A549 (cell line): ENCODE measurements at regions not wholly inside any gene's neighbourhood (a gene's known extent, or its start where the extent isn't known, plus 50 kb on each side); places are given as distances from the start of the nearest gene placed in this dataset.
A peak's percentile ranks its signal among the peaks of the same experiment; 100 is the strongest.

Experiments used
- ATAC-seq, 2 experiments: fragments of 200-7000 bp in 1 of 2; fragments of >200 bp in 1 of 2; cut with Nextera tagmentation in 1 of 2; cut with Tn5 transposase in 1 of 2; 3 replicates each; pipeline versions ENCODE4 v1.8.0 to v1.9.1; 2018 to 2020; ENCODE audit warnings: mild to moderate bottlenecking in 1 of 2, moderate library complexity in 1 of 2
- CTCF ChIA-PET: fragments of 300-600 bp; sonication (Branson Sonifier 250); formaldehyde crosslinking; extraction: SDS; loops from one replicate; lab custom pipeline; 2021; ENCODE audit warnings: antibody characterized with exemption, inconsistent platforms; lab: Yijun Ruan, JAX
- POLR2A ChIA-PET: fragments of 350-600 bp; formaldehyde crosslinking; extraction: SDS; loops from one replicate; lab custom pipeline; 2021; ENCODE audit warnings: antibody characterized with exemption, inconsistent platforms; lab: Yijun Ruan, JAX
- DNase-seq, 2 experiments: peaks; one replicate each; pipeline versions ENCODE4 v3.0.0 to v3.0.0-alpha.2; 2011 to 2016; ENCODE audit warnings: low read depth in 1 of 2, low spot score in 1 of 2
- FAIRE-seq: peaks from 2 replicates; lab custom pipeline; 2011; peaks lifted over from hg19 to GRCh38; lab: Jason Lieb, UNC
- H3K27ac ChIP-seq, 2 experiments: fragments of >200 bp; sonication (Bioruptor Twin); formaldehyde crosslinking; 3 replicates each; pipeline ENCODE4 v1.5.1; 2016 to 2017
- H3K4me1 ChIP-seq: fragments of >200 bp; sonication (Bioruptor Twin); formaldehyde crosslinking; 3 replicates; pipeline ENCODE4 v1.6.1; 2016
- H3K4me2 ChIP-seq: fragments of >200 bp; sonication (Bioruptor Twin); formaldehyde crosslinking; 3 replicates; pipeline ENCODE4 v1.6.1; 2016
- H3K4me3 ChIP-seq: fragments of >200 bp; sonication (Bioruptor Twin); formaldehyde crosslinking; 3 replicates; pipeline ENCODE4 v1.5.1; 2016
- H3K9me3 ChIP-seq: fragments of >200 bp; sonication (Bioruptor Twin); formaldehyde crosslinking; 3 replicates; pipeline ENCODE4 v1.6.1; 2016
- CBX8 ChIP-seq: fragments of 200-600 bp; sonication (generic); IDR thresholded peaks from 2 replicates; pipeline ENCODE4 v1.6.1; 2016
- CHD2 ChIP-seq: fragments of 150-350 bp; IDR thresholded peaks from 2 replicates; pipeline ENCODE4 v1.6.1; 2014; ENCODE audit warnings: low read length; ENCODE audit not compliant: partially characterized antibody
- EP300 ChIP-seq, 2 experiments: fragments of >200 bp; sonication (Bioruptor Twin); formaldehyde crosslinking; IDR thresholded peaks; 2 replicates in 1 of 2; 3 replicates in 1 of 2; pipeline ENCODE4 v1.6.1; 2016 to 2017
- ESRRA ChIP-seq: fragments of 150-350 bp; IDR thresholded peaks from 2 replicates; pipeline ENCODE4 v1.6.1; 2014; ENCODE audit warnings: mild to moderate bottlenecking, low read length, borderline replicate concordance
- FOSL2 ChIP-seq, 2 experiments: fragments of 450-650 bp in 1 of 2; fragments of >200 bp in 1 of 2; sonication (Bioruptor Twin) in 1 of 2; formaldehyde crosslinking; IDR thresholded peaks; 2 replicates each; pipeline versions ENCODE4 v1.5.0 to v1.6.1; 2016 to 2020; ENCODE audit warnings: mild to moderate bottlenecking in 1 of 2, moderate library complexity in 1 of 2
- FOXS1 ChIP-seq: fragments of 250-450 bp; sonication (Bioruptor Pico); IDR thresholded peaks from 2 replicates; pipeline ENCODE4 v1.5.0; 2020; ENCODE audit warnings: mild to moderate bottlenecking, moderate library complexity
- JUNB ChIP-seq: fragments of >200 bp; sonication (Bioruptor Twin); formaldehyde crosslinking; IDR thresholded peaks from 2 replicates; pipeline ENCODE4 v1.6.1; 2016
- MAX ChIP-seq: IDR thresholded peaks from 2 replicates; pipeline ENCODE4 v1.6.1; 2012
- MYC ChIP-seq: IDR thresholded peaks from 2 replicates; pipeline ENCODE4 v1.6.1; 2012; ENCODE audit warnings: mild to moderate bottlenecking, inconsistent platforms, low read length, improper control_type of control experiment, borderline replicate concordance
- NFE2L2 ChIP-seq: fragments of 150-350 bp; conservative IDR thresholded peaks from 2 replicates; pipeline ENCODE4 v1.6.1; 2014; ENCODE audit warnings: low read length
- NPAS2 ChIP-seq: fragments of 250-450 bp; sonication (Bioruptor Pico); IDR thresholded peaks from 2 replicates; pipeline ENCODE4 v1.8.0; 2022; ENCODE audit warnings: mild to moderate bottlenecking, moderate library complexity, borderline replicate concordance
- POLR2A ChIP-seq: IDR thresholded peaks from 2 replicates; pipeline ENCODE4 v1.6.1; 2012; ENCODE audit warnings: mild to moderate bottlenecking, low read length
- POLR2AphosphoS2 ChIP-seq: conservative IDR thresholded peaks from 2 replicates; pipeline ENCODE4 v1.6.1; 2012; ENCODE audit warnings: low read length, improper control_type of control experiment, inconsistent platforms
- RAD21 ChIP-seq, 2 experiments: fragments of >200 bp in 1 of 2; sonication (Bioruptor Twin) in 1 of 2; formaldehyde crosslinking in 1 of 2; IDR thresholded peaks in 1 of 2; conservative IDR thresholded peaks in 1 of 2; 2 replicates in 1 of 2; 3 replicates in 1 of 2; pipeline ENCODE4 v1.6.1; 2012 to 2018; ENCODE audit warnings: inconsistent platforms in 1 of 2
- RARB ChIP-seq: fragments of 250-450 bp; sonication (Bioruptor Pico); IDR thresholded peaks from 2 replicates; pipeline ENCODE4 v1.8.0; 2021; ENCODE audit warnings: mild to moderate bottlenecking, moderate library complexity
- RNF2 ChIP-seq: fragments of 200-600 bp; sonication (generic); IDR thresholded peaks from 2 replicates; pipeline ENCODE4 v1.6.1; 2016; ENCODE audit warnings: low read depth, mild to moderate bottlenecking, antibody characterized with exemption, moderate library complexity, borderline replicate concordance
- SMC3 ChIP-seq: fragments of >200 bp; sonication (Bioruptor Twin); formaldehyde crosslinking; IDR thresholded peaks from 3 replicates; pipeline ENCODE4 v1.6.1; 2018; ENCODE audit warnings: inconsistent platforms
- SREBF2 ChIP-seq: fragments of 450-650 bp; IDR thresholded peaks from 2 replicates; pipeline ENCODE4 v1.6.1; 2014; ENCODE audit warnings: mild to moderate bottlenecking, moderate library complexity
- TFCP2L1 ChIP-seq: fragments of 250-450 bp; sonication (Bioruptor Pico); IDR thresholded peaks from 2 replicates; pipeline ENCODE4 v1.5.0; 2021; ENCODE audit warnings: mild to moderate bottlenecking
- TP53 ChIP-seq: fragments of 250-450 bp; sonication (Bioruptor Pico); IDR thresholded peaks from 2 replicates; pipeline ENCODE4 v1.5.0; 2021; ENCODE audit warnings: mild to moderate bottlenecking, moderate library complexity
- ZC3H11A ChIP-seq: fragments of 450-650 bp; IDR thresholded peaks from 2 replicates; pipeline ENCODE4 v1.6.1; 2014; ENCODE audit warnings: antibody characterized with exemption, mild to moderate bottlenecking
- ZNF302 ChIP-seq: fragments of 250-450 bp; sonication (Bioruptor Pico); IDR thresholded peaks from 2 replicates; pipeline ENCODE4 v1.9.0; 2021; ENCODE audit warnings: inconsistent platforms, mild to moderate bottlenecking, moderate library complexity
- WGBS: methylation state at CpG from one replicate; pipeline ENCODE4 v1.1.6; 2017; ENCODE audit errors: missing lambda C conversion rate; 5-methylcytosine and 5-hydroxymethylcytosine counted together
- TF ChIP-seq, protein P1 (sequence below): IDR thresholded peaks from 2 replicates; pipeline ENCODE4 v1.6.1; 2012; ENCODE audit warnings: low read depth, borderline replicate concordance
- TF ChIP-seq, protein P2 (sequence below): fragments of >200 bp; sonication (Bioruptor Twin); formaldehyde crosslinking; IDR thresholded peaks from 3 replicates; pipeline ENCODE4 v1.5.1; 2016
- TF ChIP-seq, protein P3 (sequence below): fragments of 450-650 bp; IDR thresholded peaks from 2 replicates; pipeline ENCODE4 v1.6.1; 2014; ENCODE audit warnings: antibody characterized with exemption

DNA sequence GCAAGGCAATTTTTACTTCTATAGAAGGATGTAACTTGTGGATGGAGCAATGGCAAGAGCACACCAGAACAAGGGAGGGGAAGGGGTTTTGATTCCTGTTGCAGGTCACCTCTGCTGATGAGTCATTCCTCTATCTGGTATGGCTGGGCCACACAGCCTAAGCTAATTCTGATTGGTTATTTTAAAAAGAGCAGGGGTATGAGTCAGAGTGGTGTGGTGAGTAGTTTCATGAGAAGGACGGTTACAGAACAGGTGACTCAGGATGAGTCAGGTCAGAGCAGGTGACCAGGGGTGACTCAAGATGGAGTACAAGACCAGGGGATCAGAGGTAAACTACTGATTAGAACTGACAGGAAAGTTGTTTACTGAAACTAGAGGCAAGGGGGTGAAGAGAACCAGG, 231.9 kb upstream of the USP9Y start:
- no peak overlapping the region for H3K27ac ChIP-seq
- FAIRE-seq = no peak
- WGBS = 0% methylated on average over 1 of the region's 1 CpG
- H3K4me3 ChIP-seq = no peak overlapping the region
- DNase-seq = peak in 1 of 2 experiments; percentile 24
- no peaks in the 10 kb centered on the region for H3K9me3 ChIP-seq
- ChIA-PET CTCF (no interaction called here), POLR2A (no interaction called here)
- no peak overlapping the region for H3K4me2 ChIP-seq
- H3K4me1 ChIP-seq = no peaks in the 10 kb centered on the region
- no peak for ATAC-seq
- TF ChIP-seq MYC (no peak), FOSL2 (IDR thresholded peaks at IDR 0.05) (no peak), FOSL2 (CRISPR knock-in tag; IDR thresholded peaks at IDR 0.05) (peak; percentile 15; the same call in 1 of the 2 replicates)
- TF ChIP-seq, all 56 proteins: peak for 1

- FAIRE-seq = no peak
- H3K4me2 ChIP-seq = no peak overlapping the region
- H3K27ac ChIP-seq = no peak overlapping the region
- CTCF ChIA-PET = no interaction called here
- no peak overlapping the region for H3K4me3 ChIP-seq
- DNase-seq = no peak
- TF ChIP-seq MAX (no peak), SREBF2 (no peak), RARB (no peak), ZNF302 (CRISPR knock-in tag) (no peak), ZC3H11A (no peak), FOXS1 (CRISPR knock-in tag) (no peak), JUNB (no peak), ESRRA (no peak), RNF2 (no peak), EP300 (IDR thresholded peaks at IDR 0.05) (no peak), POLR2AphosphoS2 (no peak), CBX8 (no peak), TFCP2L1 (no peak)
- TF ChIP-seq, protein P1, sequence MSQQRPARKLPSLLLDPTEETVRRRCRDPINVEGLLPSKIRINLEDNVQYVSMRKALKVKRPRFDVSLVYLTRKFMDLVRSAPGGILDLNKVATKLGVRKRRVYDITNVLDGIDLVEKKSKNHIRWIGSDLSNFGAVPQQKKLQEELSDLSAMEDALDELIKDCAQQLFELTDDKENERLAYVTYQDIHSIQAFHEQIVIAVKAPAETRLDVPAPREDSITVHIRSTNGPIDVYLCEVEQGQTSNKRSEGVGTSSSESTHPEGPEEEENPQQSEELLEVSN = no peak
- TF ChIP-seq, protein P2, sequence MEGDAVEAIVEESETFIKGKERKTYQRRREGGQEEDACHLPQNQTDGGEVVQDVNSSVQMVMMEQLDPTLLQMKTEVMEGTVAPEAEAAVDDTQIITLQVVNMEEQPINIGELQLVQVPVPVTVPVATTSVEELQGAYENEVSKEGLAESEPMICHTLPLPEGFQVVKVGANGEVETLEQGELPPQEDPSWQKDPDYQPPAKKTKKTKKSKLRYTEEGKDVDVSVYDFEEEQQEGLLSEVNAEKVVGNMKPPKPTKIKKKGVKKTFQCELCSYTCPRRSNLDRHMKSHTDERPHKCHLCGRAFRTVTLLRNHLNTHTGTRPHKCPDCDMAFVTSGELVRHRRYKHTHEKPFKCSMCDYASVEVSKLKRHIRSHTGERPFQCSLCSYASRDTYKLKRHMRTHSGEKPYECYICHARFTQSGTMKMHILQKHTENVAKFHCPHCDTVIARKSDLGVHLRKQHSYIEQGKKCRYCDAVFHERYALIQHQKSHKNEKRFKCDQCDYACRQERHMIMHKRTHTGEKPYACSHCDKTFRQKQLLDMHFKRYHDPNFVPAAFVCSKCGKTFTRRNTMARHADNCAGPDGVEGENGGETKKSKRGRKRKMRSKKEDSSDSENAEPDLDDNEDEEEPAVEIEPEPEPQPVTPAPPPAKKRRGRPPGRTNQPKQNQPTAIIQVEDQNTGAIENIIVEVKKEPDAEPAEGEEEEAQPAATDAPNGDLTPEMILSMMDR = no peak
- TF ChIP-seq, all 56 proteins: peak for 0
- POLR2A ChIA-PET = no interaction called here
- H3K9me3 ChIP-seq = no peaks in the 10 kb centered on the region
- no peaks in the 10 kb centered on the region for H3K4me1 ChIP-seq
- no peak for ATAC-seq
Observed at GRCh38 chrY:12474472-12474871, 226.6 kb upstream of the USP9Y start.

- FAIRE-seq (no peak), DNase-seq (peak; percentile 1 to 53), ATAC-seq (peak; percentile 68 to 69; a peak in 4 of 6 replicates)
- WGBS = 4% methylated on average over 8 of the region's 8 CpGs
- Histone ChIP-seq H3K4me3 (no peak overlapping the region), H3K4me2 (peak overlapping the region; percentile 34; the same call in 2 of the 3 replicates), H3K27ac (no peak overlapping the region), H3K9me3 (no peaks in the 10 kb centered on the region), H3K4me1 (no peaks in the 10 kb centered on the region)
- POLR2A ChIA-PET = no interaction called here
- TF ChIP-seq, protein P3, sequence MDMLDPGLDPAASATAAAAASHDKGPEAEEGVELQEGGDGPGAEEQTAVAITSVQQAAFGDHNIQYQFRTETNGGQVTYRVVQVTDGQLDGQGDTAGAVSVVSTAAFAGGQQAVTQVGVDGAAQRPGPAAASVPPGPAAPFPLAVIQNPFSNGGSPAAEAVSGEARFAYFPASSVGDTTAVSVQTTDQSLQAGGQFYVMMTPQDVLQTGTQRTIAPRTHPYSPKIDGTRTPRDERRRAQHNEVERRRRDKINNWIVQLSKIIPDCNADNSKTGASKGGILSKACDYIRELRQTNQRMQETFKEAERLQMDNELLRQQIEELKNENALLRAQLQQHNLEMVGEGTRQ = no peak
- TF ChIP-seq CHD2 = no peak
- TF ChIP-seq RAD21 (conservative IDR thresholded peaks at IDR 0.05 in 1 of 2, IDR thresholded peaks at IDR 0.05 in 1 of 2) = peak; percentile 49 to 51; a peak in 4 of 5 replicates
- TF ChIP-seq NPAS2 (CRISPR knock-in tag) = no peak
- TF ChIP-seq SMC3 = peak; percentile 23; the same call in 1 of the 3 replicates
- TF ChIP-seq TP53 (CRISPR knock-in tag) = no peak
- TF ChIP-seq NFE2L2 = no peak
- TF ChIP-seq FOXS1 (CRISPR knock-in tag) = no peak
- no peak for TF ChIP-seq JUNB
- TF ChIP-seq, protein P2 = peak; percentile 28; the same call in 1 of the 3 replicates
- TF ChIP-seq POLR2A = no peak
- CTCF ChIA-PET = no interaction called here
Observed at GRCh38 chrY:12479382-12479781, 221.6 kb upstream of the USP9Y start.
